GM11168 (cell line): ENCODE measurements at regions not wholly inside any gene's neighbourhood (a gene's known extent, or its start where the extent isn't known, plus 50 kb on each side); places are given as distances from the start of the nearest gene placed in this dataset.
"Not testable (repeated sequence)": the region's sequence is repeated elsewhere in the genome, so short reads cannot be mapped to it uniquely, and the experiment has no call there.

ENCODE experiments used
- in situ Hi-C: fragments of 300-500 bp; cut with MboI; formaldehyde crosslinking; loops from one replicate; pipeline ENCODE4 v1.12.0; 2022; ENCODE audit warnings: low sequenced_read_pairs; ENCODE audit not compliant: unreplicated experiment

- in situ Hi-C loops, result no loop called here
Measured at GRCh38 chr10:61065051-61065450, 121.1 kb upstream of the RHOBTB1 start.

DNA sequence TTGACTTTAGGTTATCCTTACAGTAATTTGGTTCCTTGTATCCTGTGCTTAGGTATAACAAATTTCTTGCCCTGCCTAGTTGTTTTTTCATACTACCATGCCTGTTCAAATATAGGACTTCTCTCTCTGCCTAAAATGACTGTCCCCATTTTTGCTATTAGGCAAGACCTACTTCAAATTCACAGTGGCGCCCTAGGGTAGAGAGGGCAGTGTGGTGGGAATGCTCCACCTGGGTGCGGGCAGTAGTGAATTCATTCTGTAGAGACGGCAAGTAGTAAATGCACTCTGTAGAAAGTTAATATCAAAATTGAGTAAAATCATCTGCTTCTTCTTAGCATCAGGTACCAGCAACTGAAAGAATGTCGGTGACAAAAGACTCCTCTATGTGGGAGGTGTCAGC lies 120.4 kb upstream of the RHOBTB1 start:
- in situ Hi-C loops, result no loop called here

DNA sequence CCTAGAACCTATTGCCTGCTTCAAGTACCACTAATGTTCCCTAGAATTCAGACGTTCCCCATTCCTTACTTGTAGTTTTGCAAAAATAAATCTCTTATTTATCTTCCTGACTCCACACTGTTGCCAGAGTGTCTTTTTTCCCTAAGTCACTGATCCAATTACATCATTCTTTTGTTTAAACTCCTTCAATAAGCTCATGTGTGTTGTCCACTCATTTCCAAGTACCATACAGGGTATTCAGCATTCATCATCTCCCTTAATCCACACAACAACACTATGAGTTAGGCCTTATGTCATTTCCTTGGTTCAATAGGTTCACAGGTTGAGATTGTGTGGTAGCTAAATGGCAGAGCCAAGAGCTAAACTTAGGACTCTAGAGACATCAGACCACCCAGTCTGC lies 119.9 kb upstream of the RHOBTB1 start:
- in situ Hi-C loops, result no loop called here

DNA sequence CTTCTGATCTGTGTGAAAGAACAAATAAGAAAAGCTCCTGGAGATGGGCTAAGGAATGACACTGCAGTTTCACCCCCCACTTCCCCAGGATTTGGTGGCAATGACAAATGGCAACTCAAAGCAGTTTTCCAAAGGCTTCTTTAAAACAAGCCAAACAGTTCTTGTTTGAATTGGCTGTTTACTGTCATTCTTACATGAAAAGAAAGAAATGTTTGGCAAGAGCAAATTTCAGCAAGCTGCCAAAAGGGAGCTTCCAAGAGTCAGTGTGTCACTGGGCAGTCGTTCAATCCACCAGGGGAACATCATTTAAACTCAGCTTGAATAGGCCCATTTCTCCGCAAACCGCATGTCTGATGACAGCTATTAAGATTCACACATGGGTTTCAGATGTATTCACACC lies 119.0 kb upstream of the RHOBTB1 start:
- in situ Hi-C loops, result no loop called here

DNA sequence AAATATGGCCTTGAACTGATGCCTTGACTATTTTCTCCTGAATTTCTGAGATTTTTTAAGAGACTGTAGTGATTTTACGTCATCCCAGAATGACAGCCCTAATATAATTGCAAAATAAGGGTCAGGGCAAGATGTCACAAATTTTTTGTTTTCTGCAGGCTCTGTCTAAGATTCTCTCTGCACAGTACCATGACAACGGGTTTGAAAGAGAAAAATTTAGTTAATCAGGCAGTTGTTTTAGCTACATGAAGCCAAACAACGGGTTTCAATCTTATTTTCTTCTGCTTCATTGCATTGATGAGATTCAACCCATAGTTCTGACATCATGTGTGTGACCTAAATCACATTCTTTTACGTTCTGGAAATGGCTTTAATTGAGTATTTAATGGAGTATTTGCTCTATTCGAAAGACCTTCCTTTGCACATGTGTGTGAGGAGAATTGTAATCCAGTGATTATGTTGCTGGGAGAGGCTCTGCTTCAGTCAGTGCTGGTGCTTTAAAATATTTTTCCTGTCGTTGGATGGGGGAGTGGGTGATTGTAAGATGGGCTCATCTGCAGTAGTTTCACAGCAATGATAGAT lies 118.0 kb upstream of the RHOBTB1 start:
- in situ Hi-C loops, result no loop called here

DNA sequence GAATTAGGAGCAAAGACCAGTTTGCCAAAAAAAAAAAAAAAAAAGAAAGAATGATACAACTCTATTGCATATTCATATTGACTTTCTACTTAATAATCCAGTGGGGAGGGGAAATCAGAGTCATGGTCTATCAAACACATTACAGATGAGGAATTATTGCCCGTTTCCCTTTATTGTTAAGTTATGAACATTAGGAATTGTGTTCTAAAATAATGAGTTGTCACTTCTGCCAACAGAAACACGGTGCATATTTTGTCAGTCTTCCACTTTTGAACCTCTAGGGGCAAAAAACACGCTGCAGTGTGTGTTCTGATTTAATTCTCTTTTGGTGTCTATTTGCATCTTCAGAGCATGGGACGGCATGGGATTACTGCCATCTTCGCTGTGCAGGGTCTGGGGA lies 115.7 kb upstream of the RHOBTB1 start:
- in situ Hi-C loops, result no loop called here

- in situ Hi-C loops, result no loop called here
Measured at GRCh38 chr10:61052469-61053205, 108.7 kb upstream of the RHOBTB1 start.

- in situ Hi-C loops, result no loop called here
Measured at GRCh38 chr10:61051344-61051743, 107.4 kb upstream of the RHOBTB1 start.

- in situ Hi-C loops, result no loop called here
Measured at GRCh38 chr10:61050120-61050745, 106.2 kb upstream of the RHOBTB1 start.

DNA sequence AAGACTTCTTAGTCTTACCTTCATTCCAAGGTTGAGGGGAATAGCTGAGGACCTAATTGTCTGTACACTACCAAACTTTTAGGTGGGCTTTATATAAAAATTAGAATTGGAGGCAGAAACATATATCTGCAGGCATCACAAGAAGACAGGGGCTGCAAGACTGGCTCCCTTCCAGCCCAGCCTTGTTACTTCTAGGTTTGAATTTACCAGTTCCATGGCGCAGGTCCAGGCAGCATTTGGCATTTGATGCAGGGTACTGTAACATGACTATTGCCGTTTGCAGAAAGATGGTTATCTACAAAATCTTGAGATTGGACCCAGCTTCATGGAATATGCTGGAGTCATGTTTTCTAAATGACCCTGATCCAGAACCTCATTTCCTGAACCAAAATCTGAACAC lies 105.4 kb upstream of the RHOBTB1 start:
- in situ Hi-C loops, result no loop called here

DNA sequence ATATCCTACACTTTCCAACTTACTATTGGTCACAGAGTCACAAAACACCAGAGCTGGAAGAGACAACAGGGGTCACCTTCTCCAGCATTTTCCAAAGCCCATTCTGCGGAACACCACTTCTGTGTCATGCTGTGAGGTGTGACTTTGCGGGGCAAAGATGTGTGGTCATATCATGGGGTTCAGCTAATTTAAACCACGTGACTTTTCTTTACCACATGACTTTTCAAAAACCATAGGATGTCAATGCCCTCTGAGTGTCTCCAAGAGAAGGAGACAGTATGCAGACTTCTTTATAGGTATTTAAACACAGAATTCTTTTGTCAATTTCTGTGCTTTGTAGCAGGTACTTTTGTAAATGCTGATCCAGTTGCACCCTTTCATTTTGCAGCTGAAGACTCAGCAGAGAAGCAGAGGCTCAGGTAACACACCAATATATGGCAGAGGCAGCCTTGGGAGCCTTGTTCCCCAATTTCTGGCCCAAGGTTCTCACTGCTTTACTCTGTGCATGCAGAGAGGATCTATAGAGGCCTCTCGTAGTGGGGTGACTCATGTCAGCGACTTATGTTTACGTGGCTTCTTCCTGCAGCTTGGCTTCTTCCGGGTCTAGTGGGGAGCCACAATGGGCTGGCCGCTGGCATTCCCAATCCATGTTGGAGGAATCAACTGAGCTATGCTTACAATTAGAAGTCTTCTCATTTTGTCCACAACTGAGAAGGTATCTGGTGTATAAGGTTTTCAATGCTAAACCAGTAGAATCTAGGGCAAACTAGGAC lies 104.0 kb upstream of the RHOBTB1 start:
- in situ Hi-C loops, result no loop called here

- in situ Hi-C loops, result no loop called here
Measured at GRCh38 chr10:61047081-61047480, 103.1 kb upstream of the RHOBTB1 start.

GRCh38 chr10:61045480-61045879 lies 101.5 kb upstream of the RHOBTB1 start:
- in situ Hi-C loops, result not testable (repeated sequence)

DNA sequence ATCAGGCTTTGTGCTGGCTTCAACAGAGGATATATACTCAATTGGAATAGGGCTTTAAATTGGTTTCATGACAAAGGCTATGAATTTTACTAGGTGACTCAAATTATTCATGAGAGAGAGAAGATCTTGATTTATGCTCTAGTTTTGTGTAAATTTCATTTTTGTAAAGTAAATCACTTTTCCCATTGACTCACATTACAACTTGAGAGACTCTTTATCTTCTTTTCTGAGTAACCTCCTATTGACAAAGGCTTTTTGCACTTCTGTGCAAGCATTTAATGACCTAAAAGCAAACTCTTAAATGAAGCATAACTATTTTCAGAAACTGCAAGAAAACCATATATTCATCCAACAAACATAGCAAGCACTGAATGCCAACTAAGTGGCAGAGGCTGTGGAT lies 98.5 kb upstream of the RHOBTB1 start:
- in situ Hi-C loops, result no loop called here

DNA sequence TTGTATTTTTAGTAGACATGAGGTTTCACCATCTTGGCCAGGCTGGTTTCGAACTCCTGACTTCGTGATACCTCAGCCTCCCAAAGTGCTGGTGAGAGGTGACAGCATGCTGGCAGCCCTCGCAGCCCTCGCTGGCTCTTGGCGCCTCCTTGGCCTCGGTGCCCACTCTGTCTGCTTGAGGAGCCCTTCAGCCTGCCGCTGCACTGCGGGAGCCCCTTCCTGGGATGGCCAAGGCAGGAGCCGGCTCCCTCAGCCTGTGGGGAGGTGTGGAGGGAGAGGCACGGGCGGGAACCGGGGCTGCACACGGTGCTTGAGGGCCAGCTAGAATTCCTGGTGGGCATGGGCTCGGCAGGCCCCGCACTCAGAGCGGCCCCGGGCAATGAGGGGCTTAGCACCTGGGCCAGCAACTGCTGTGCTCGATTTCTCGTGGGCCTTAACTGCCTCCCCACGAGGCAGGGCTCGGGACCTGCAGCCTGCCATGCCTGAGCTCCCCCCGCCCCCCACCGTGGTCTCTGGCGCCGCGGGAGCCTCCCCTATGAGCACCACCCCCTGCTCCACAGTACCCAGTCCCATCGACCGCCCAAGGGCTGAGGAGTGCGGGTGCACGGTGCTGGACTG lies 96.5 kb upstream of the RHOBTB1 start:
- in situ Hi-C loops, result no loop called here

GRCh38 chr10:61039868-61040267 lies 95.9 kb upstream of the RHOBTB1 start:
- in situ Hi-C loops, result no loop called here

- in situ Hi-C loops, result not testable (repeated sequence)
Measured at GRCh38 chr10:61037261-61037830, 93.4 kb upstream of the RHOBTB1 start.

GRCh38 chr10:61036148-61036547 lies 92.2 kb upstream of the RHOBTB1 start:
- in situ Hi-C loops, result not testable (repeated sequence)

- in situ Hi-C loops, result no loop called here
Measured at GRCh38 chr10:61031341-61031740, 87.4 kb upstream of the RHOBTB1 start.

GRCh38 chr10:61029411-61029810 lies 85.4 kb upstream of the RHOBTB1 start:
- in situ Hi-C loops, result no loop called here
